ENCODE measurements at regions not wholly inside any gene's neighbourhood (a gene's known extent, or its start where the extent isn't known, plus 50 kb on each side); places are given as distances from the start of the nearest gene placed in this dataset.

DNA sequence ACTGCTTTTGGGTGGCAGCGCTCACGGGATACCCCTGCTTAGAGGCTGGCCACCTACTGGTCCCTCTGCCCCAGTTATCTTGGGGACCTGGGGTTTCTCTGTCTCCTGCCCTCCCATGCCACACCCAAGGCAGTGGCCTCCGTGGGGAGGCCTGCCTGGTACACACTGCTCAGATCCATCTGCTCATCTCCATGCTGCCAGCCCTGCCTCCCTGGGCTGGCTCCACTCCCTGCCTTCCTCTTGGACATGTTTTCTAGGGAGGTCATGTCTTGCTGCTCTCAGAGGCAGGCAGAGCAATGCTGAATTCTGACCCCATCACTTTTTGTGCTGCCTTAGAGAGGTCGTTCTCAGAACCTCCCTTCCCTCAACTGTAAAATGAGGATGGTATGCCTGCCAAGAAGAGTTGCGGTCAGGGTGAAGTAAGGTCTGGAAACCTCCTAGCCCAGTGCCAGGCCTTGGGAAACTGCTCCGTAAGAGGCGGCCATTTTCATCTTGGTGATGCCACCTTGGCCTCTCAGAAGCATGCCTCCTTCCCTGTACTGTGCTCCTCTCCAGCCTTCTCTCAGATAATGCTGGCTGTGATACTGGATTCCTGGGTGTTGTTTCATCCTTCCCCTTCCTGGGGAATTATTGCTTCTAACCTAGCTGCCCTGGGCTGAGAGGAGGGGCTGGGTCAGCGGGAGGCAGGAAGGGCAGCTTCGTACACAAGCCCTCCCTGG lies 186.4 kb upstream of the ZBED5 start:
- DNase-seq (ENCODE audit: low spot score): no peak

DNA sequence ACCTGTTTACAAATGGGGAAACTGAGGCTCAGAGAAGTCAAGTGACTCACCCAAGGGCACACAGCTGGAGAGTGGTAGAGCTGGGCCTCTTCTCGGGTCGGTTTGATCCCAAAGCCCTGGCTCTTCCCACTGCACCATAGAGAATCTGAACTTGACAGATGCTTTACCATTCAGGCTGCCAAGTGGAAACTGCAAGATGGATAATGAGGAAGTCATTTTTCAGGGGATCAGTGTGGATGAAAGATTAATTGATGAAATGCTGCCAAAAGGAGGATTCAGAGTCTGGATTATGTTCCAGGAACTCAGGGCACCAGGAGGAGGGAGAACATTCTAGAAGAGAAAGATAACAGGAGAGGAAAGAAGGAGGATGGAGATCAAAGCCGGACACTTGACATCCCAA lies 185.9 kb upstream of the ZBED5 start:
- no peak for DNase-seq (ENCODE audit: low spot score)

DNA sequence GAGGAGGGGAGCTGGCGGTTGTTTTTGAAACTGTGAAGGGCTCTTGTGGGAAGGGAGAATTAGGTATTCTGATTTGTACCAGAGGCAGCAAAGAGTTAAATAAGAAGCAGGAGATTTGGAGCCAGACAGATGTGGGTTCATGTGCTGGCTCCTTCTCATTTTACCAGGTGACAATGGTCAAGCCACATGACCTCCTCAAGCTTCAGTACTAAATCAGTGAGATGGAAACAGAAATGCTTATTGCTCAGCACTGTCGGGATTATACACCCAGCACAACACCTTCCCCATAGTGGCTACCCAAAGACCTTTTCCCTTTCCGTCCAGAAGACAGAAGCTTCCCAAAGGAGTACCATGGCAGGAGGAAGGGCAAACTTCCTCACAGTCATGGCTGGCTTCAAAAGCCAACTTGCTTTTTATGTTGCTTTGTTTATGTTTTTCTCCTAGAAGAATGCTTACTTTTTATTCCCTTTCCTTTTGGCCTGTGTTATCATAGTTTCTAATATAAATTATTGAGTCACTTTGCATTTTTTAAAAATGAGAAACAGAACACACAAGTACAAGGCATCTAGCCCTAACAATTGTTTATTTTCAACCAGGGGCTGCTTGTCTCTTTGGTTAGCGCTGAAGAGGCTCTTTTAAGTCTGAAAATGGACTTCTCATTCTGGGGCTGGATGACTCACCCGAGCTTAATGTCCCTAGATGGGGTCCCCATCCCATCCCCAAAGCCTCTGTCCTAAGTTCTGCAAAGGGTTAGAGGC lies 181.5 kb upstream of the ZBED5 start:
- no peak for DNase-seq (ENCODE audit: low spot score)

DNA sequence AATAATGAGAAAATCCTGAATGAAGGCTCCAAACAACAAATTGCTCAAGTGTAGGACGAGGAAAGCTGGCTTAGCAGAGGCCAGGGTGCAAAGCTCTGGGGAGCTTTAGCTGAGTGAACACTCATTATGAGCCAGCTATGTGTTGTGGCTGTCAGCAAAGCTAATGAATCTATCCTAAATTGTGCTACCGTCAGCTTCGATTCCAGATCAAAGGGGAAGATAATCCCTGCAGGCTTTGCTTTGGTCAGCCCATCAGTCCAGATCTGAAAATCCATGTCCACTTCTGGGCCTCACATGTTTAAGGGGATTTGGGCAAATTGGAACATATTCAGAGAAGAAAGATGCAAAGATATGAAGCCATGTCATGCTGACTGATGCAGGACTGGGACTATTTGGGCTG lies 180.9 kb upstream of the ZBED5 start:
- DNase-seq (ENCODE audit: low spot score): no peak

DNA sequence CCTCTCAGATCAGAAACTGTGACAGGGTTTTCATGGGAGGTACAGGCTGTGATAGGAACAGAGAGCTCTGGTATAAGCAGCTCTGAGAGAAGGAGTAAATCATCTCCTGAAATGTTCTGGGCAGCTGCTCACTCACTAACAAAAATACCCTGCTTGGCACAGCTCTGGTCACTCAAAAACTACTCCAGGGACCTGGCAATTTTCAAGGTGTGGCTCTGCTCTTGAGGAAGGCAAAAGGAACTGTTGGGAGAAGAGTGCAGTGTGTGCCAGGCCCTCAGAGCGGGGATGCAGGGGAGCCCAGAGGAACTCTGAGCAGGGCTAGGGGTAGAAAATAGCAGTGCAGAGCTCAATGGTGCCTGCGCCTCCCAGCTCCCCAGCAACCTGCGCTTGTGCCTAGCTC lies 180.5 kb upstream of the ZBED5 start:
- DNase-seq (ENCODE audit: low spot score): no peak

DNA sequence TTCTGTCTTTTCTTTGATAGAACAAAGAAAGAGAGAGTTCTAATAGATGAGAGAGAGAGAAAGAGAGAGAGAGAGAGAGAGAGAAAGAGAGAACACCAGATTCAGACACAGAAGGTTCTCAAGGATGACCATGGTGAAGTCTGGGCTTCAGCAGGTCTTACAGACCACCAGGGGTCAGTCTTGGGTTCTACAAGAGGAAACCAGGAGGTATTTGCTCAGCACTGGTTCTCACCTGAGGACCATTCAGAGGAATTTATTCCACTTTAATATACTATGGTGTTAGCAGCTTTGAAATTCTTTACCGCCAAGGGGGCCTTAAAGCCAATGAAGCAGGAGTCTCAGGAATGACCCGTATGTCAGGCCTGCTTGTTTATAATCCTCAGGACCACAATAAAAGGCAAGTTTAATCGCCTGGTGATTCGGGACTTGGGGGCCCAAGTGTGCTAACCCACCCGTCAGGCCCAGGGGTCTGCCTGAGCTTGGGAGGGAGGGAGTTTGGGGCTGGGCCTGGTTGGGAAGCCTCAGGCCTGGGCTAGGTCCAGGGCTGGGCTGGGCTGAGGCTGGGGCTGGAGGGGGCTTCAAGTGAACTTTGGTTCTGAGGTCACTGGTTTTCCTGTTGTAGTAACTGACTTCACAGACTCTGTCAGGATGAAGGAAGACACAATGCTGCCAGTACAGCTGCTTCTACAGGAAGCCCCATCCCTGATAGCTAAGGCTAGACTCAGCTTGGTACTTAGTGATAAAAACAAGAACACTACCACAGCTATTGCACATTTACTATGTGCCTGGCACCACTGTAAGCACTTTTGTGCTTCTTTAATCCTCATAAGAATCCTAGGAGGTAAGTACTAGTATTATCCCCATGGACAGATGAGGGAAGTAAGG lies 179.2 kb upstream of the ZBED5 start:
- peak; percentile 52 for DNase-seq (ENCODE audit: low spot score)

DNA sequence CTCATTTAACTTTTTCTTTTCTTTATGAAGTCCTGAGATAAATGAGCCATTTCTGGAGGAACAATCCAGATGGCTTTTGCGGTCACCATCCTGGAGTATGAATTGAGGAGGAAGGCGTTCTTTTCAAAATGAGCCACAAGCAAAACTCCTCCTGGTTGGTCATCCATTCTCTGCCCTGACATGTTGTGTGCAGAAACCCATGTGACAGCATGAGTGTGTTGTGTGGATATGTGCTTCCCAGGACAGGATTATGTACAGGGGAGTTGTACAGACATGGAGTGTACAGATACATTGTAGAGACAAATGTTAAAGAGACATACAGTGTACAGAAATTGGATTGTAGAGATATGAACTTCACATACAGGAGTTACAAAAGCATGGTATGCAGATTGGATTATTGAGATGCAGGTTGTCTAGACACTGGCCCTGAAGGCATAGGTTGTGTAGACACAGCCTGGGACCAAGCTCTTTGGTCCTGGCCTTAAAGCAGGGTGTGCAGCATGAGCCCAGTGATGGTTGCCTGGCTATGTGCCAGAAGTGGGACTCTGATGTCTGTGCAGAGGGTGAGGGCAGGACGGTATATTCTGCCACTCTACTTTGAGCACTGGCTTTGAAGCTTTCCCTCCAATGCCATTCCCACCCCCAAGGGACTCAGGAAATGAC lies 178.5 kb upstream of the ZBED5 start:
- DNase-seq (ENCODE audit: low spot score): no peak

DNA sequence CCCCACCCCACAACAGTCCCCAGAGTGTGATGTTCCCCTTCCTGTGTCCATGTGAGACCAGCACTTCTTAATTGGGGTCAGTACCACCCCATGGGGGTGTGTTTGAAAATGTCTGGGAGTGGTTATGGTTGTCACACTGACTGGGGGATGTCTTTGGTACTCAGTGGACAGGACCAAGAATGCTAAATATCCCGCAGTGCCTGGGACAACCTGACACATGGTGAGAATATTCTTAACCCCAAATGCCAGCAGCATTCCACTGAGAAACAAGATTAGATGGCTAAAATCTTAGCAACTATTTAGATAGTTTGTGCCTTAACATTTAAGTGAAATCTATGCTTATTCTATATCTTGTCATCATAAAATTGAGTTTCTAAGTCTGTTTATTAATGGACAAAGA lies 177.5 kb upstream of the ZBED5 start:
- DNase-seq (ENCODE audit: low spot score): no peak

DNA sequence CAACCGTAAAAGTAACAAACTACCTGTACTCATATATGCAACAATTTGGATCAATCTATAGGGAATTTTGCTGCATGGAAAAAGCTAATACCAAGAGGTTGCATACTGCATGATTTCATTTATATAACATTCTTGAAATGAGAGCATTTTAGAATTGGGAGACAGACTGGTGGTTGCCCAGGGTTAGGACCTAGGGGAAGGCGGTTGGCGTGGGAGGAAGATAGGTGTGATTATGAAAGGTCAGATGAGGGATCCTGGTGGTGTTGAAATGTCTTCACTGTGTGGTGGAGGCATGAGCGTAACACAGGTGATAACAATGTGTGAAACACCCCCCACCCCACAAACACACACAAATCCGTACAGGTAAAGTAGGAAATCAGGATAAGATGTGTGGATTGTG lies 176.6 kb upstream of the ZBED5 start:
- DNase-seq (ENCODE audit: low spot score): no peak

DNA sequence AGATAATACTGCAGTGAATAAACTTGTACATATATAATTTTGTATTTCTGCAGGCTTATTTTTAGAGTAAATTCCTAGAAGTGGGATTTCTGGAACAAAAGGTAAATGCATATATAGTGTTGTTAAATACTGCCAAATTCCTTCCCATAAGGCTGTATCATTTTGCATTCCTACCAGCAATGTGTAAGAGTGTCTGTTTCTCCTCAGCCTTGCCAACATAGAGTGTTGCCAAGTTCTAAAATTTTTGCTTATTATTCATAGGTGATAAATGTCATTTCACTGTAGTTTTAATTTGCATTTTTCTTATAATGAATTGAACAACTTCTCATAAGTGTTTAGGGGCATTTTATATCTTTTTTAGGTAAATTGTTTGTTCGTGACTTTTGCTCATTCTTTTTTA lies 174.2 kb upstream of the ZBED5 start:
- no peak for DNase-seq (ENCODE audit: low spot score)

DNA sequence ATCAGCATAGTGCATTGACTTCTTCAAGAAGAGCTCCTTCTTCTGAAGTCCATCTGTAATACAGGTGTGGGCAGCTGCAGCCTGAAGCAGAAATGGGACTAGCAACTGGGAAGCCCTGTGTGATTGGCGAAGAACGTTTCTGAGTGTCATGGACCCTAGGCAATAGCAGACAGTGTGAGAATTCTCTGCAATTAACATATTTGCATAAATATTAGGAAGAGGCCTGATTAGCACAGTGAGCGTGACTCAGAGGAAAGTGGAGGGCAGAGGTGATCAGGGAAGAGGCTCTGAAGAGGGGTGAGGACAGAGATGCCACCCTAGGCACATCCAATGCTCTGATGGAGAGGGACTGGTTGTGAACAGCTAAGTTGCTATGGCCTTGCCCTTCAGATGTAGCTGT lies 171.2 kb upstream of the ZBED5 start:
- DNase-seq (ENCODE audit: low spot score): no peak

DNA sequence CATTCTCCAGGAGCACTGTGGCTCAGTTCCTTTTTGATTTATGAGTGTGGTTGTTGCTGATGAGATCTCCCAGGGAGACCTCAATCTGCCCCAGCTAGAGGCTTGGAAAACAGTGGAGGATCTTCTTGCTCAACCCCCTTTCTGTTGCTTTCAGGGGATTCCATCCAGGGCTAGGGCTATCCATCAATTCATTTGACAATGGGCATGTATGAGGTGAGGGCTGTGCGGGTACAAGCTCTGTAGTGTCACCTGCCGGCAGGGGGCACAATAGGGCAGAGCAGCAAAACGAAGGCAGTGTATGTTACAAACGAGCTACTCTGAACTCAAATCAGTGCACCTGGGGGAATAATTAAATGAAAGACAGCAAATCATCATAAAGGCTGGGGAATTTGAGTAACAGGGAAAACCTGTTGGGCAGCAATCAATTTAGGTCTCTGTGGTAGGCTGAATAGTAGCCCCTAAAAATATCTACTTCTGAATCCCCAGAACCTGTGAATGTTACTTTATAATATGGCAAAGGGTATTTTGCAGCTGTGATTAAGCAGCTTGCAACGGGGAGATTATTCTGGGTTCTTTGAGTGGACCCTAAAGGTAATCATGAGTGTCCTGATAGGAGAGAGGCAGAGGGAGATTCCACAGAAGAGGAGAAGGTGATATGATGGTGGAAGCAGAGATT lies 170.3 kb upstream of the ZBED5 start:
- DNase-seq (ENCODE audit: low spot score): peak; percentile 73

DNA sequence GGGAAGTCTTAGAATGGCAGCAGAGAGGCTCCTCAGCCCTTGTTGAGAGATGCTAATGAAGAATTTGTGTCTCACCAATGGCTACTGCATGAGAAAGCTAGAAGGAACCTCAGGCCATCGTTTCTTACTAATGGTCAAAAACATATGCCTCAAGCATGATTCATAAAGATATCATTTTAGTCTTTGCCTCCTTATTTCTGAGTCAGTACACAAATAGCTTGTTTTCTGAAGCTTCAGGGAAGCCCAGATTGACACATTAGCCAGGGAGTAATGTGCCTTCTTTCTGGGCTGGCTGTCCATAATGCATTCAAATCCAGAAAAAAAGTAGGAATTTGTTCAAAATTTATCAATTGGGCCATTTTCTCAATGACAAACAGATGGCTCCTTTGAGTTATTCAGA lies 169.4 kb upstream of the ZBED5 start:
- DNase-seq (ENCODE audit: low spot score): no peak

DNA sequence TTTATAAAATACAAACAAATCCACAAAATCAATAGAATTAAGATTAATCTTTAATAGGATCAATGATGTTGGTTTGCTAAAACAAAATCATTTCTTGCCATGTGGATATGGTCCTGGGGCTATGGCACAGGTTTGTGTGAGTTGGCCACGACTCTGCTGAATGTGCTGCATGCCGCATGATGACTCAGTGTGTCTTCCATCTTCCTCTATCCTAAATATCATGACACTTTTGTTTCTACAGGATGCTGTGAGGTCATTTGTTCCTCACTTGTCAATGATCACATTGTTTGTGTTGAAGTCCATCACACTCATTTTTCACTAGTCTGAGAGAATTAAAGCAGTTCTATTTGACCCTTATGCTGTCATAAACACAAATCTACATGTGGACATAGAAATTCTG lies 167.2 kb upstream of the ZBED5 start:
- DNase-seq (ENCODE audit: low spot score): no peak

DNA sequence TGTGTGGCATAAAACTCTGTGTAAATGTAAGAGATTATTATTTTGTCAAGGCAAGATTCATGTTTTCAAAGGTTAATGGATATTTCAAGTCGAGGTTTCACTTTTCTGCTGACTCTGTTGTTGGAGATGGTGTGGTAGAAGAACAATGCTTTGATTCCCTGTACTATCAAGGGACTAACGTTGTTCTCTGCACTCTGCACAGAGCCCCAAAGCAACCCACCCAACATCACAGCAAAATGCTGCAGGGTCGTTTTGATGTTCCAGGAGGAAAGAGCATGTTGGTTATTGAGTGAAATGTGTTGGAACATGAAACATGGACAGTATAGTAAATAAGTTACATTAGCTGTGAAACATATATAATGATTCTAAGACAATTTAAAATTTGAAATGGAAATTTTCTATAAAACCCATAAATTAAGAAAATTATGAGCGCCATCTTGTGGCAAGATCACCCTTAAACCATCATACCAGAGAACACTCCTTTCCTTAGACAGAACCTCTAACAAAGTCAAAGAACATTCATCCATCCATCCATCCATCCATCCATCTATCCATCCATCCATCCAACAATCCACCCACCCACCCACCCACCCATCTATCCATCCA lies 164.4 kb upstream of the ZBED5 start:
- DNase-seq (ENCODE audit: low spot score): no peak

DNA sequence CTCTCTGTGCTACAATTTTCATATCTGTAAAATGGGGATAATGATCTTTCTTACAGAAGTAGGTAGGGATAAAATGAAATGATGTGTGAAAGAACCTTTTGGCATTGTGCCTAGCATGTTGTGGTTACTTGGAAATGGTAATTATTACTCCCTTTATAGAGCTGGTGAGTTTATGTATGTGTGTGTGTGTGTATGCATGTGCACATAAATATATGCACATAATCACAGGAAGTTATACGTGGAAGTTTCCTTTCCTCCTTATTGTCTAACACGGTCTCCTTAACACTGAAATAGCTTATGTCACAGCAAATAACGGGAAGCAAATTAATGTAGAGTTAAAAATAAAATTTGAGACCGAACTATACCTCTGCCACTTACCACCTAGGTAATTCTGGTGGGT lies 163.7 kb upstream of the ZBED5 start:
- DNase-seq (ENCODE audit: low spot score): no peak

DNA sequence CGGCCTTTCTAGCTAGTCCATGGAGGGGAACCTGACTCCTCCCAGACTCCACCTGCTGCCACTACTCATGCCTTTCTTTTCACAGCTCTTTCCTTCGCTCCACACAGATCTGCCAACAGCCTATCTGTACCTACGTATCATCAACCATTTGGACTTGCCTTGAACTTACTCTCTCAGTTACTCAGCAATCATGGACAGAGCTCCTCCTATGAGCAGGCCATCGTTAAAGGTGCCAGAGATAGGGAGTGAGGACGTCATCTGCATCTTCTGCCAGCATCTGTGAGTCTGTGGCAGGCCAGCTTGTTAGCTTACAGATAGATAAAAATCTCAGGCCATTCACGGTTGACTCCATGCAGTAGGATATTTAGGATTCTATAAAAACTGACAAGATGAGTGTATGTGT lies 162.9 kb upstream of the ZBED5 start:
- no peak for DNase-seq (ENCODE audit: low spot score)

DNA sequence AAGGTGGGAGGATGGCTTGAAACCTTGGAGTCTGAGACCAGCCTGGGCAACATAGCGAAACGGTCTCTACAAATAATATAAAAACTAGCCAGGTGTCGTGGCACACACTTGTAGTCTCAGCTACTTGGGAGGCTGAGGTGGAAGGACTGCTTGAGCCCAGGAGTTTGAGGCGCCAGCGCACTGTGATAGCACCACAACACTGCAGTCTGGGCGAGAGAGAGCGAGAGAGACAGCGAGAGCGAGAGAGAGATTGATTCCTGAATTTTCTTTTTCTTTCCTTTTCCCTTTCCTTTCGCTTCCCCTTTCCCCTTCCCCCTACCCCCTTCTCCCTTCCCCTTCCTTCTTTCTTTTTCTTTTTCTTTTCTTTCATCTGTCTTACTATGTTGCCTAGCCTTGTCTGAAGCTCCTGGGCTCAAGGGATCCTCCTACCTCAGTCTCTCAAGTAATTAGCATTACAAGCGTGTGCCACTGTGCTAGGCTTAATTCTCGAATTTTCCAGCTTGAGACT lies 162.4 kb upstream of the ZBED5 start:
- DNase-seq (ENCODE audit: low spot score): no peak

DNA sequence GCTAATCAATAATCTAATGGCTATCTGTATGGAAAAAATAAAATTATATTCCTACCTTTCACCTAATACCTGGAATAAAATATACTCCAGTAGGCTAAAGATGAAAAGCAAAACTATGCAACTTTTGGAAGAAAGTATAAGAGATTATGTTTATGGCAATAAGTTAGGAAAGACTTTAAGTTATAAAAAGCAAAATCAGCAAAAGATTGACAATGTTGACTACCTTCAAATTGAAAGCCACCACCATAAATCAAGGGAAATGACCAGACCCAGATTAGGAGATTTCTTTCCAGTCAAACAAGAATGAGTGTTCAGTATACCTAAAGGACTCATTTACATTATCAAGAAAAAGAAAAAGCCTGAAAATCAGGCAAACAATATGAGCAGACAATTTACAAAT lies 159.1 kb upstream of the ZBED5 start:
- DNase-seq (ENCODE audit: low spot score): no peak

DNA sequence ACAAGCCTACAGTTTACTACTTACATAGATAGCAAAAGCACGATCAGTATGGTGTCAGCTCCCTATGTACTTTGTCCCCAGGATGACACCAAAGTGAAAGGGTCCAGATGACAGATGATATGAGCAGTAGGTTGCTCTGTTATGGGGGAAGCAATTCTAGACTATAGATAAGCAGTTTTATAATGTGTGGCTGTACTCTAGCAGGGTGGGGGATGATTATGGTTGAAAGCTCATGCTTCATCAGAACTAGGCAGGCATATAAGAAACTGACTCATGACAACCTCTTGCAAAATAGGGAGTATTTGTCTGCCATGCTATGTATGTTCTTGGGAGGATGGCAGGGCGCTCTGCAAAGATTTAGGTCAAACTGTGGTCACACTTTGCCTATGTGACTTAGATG lies 158.2 kb upstream of the ZBED5 start:
- no peak for DNase-seq (ENCODE audit: low spot score)

DNA sequence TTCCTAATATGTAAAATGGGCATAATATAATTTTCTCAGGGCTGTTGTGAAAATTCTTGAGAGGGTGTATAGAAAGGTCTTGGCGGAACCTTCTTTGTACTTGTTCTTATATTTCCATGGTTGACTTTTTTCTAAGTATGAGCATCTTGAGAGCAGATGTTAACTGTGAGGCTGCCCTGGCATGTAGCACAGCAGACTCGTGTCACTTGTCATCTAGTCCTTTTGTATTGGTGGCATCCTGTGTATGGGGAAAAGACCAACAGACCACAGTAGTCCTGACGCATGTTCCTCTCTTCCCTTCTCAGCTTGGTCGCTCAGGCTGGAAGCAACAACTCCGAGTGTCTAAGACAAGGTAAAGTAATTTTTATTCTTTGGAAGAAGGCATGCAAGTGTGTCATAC lies 153.8 kb upstream of the ZBED5 start:
- no peak for DNase-seq (ENCODE audit: low spot score)
